Thoracic aorta (tissue), 2 donors: ENCODE measurements at regions not wholly inside any gene's neighbourhood (a gene's known extent, or its start where the extent isn't known, plus 50 kb on each side); places are given as distances from the start of the nearest gene placed in this dataset.

Source experiments
- ATAC-seq: fragments of 150-250 bp; one replicate; pipeline ENCODE4 v1.8.0; 2017; ENCODE audit warnings: low read depth; ENCODE audit not compliant: insufficient number of reproducible peaks, low FRiP score
- DNase-seq: peaks from one replicate; pipeline ENCODE4 v3.0.0-alpha.2; 2020; ENCODE audit warnings: low spot score
- H3K27ac ChIP-seq, 2 donors: fragments of 200-600 bp; sonication (generic); 1 replicate in 1 of 2; 2 replicates in 1 of 2; pipeline ENCODE4 v1.5.1; 2016; ENCODE audit warnings: mild to moderate bottlenecking in 2 of 2, moderate library complexity in 2 of 2
- H3K27me3 ChIP-seq: fragments of 200-600 bp; sonication (generic); replicated peaks from 2 replicates; pipeline ENCODE4 v1.6.0; 2016; ENCODE audit warnings: mild to moderate bottlenecking; ENCODE audit not compliant: insufficient read depth
- H3K36me3 ChIP-seq: fragments of 200-600 bp; sonication (generic); one replicate; pipeline ENCODE4 v1.5.1; 2016
- H3K4me1 ChIP-seq, 2 donors: fragments of 200-600 bp; sonication (generic); 1 replicate in 1 of 2; 2 replicates in 1 of 2; pipeline versions ENCODE4 v1.5.1 to v1.6.0; 2016; ENCODE audit warnings: low read depth in 2 of 2, mild to moderate bottlenecking in 1 of 2; ENCODE audit not compliant: control insufficient read depth in 1 of 2
- H3K4me3 ChIP-seq: fragments of 200-600 bp; sonication (generic); 2 replicates; pipeline ENCODE4 v1.5.1; 2016; ENCODE audit warnings: mild to moderate bottlenecking
- H3K9me3 ChIP-seq: fragments of 200-600 bp; sonication (generic); 2 replicates; pipeline ENCODE4 v1.5.1; 2016
- TF ChIP-seq, protein P1 (sequence below): fragments of 200-600 bp; sonication (generic); IDR thresholded peaks from one replicate; pipeline ENCODE4 v1.5.1; 2019; ENCODE audit warnings: antibody characterized with exemption

DNA sequence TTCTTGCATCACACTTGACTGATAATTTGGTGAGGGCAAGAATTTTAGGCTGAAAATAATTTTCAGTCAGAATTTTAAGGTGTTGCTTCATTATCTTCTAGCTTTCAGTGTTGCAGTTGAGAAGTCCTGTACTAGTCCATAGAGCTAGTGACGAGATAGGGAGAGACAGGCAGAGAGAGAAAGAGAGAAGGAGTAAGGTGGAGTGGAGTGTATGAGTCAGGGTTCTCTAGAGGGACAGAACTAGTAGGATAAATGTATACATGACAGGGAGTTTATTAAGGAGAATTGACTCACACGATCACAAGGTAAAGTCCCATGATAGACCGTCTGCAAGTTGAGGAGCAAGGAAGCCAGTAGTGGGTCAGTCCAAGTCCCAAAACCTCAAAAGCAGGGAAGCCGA, 127.2 kb downstream of the UTP18 start:
- no peak overlapping the region for H3K4me3 ChIP-seq
- TF ChIP-seq, protein P1, sequence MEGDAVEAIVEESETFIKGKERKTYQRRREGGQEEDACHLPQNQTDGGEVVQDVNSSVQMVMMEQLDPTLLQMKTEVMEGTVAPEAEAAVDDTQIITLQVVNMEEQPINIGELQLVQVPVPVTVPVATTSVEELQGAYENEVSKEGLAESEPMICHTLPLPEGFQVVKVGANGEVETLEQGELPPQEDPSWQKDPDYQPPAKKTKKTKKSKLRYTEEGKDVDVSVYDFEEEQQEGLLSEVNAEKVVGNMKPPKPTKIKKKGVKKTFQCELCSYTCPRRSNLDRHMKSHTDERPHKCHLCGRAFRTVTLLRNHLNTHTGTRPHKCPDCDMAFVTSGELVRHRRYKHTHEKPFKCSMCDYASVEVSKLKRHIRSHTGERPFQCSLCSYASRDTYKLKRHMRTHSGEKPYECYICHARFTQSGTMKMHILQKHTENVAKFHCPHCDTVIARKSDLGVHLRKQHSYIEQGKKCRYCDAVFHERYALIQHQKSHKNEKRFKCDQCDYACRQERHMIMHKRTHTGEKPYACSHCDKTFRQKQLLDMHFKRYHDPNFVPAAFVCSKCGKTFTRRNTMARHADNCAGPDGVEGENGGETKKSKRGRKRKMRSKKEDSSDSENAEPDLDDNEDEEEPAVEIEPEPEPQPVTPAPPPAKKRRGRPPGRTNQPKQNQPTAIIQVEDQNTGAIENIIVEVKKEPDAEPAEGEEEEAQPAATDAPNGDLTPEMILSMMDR, result no peak
- H3K27me3 ChIP-seq, result no peaks in the 10 kb centered on the region
- H3K36me3 ChIP-seq, result no peaks in the 10 kb centered on the region
- no peak for ATAC-seq
- H3K27ac ChIP-seq, result no peak overlapping the region
- no peaks in the 10 kb centered on the region for H3K9me3 ChIP-seq
- no peak for DNase-seq
- H3K4me1 ChIP-seq, result no peaks in the 10 kb centered on the region

DNA sequence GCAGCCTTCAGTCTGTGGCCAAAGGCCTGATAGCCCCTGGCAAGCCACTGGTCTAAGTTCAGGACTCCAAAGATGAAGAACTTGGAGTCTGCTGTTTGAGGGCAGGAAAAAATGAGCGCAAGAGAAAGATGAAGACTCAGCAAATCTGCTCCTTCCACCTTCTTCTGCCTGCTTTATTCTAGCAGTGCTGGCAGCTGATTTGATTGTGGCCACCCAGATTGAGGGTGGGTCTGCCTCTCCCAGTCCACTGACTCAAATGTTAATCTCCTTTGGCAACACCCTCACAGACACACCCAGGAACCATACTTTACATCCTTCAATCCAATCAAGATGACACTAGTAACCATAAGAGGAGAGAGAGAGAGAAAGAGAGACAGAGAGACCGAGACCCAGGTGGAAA, 127.6 kb downstream of the UTP18 start:
- Histone ChIP-seq H3K36me3 (no peaks in the 10 kb centered on the region), H3K4me3 (no peak overlapping the region), H3K27ac (no peak overlapping the region), H3K4me1 (no peaks in the 10 kb centered on the region), H3K27me3 (no peaks in the 10 kb centered on the region), H3K9me3 (no peaks in the 10 kb centered on the region)
- TF ChIP-seq, protein P1, result no peak
- no peak for DNase-seq
- ATAC-seq, result no peak

DNA sequence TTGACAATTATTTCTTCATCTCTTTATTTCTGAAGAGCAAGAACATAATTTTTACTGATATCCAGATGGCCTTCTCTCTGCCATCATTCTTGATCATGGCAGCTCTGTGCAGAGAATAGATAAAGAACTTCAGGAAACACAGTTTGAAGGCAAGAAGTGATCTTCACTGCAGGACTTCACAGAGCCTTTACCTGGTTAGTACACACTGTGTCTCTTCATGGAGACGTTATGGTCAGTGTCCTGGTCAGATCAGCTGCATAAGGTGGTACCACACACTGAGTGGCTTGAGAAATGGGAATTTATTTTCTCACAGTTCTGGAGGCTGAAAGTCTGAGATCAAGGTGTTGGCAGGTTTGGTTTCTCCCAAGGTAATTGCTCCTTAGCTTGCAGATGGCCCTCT, 129.5 kb downstream of the UTP18 start:
- Histone ChIP-seq H3K27ac (no peak overlapping the region), H3K9me3 (no peaks in the 10 kb centered on the region), H3K4me3 (no peak overlapping the region), H3K36me3 (no peaks in the 10 kb centered on the region), H3K4me1 (no peaks in the 10 kb centered on the region), H3K27me3 (no peaks in the 10 kb centered on the region)
- TF ChIP-seq, protein P1, result no peak
- no peak for DNase-seq
- no peak for ATAC-seq

DNA sequence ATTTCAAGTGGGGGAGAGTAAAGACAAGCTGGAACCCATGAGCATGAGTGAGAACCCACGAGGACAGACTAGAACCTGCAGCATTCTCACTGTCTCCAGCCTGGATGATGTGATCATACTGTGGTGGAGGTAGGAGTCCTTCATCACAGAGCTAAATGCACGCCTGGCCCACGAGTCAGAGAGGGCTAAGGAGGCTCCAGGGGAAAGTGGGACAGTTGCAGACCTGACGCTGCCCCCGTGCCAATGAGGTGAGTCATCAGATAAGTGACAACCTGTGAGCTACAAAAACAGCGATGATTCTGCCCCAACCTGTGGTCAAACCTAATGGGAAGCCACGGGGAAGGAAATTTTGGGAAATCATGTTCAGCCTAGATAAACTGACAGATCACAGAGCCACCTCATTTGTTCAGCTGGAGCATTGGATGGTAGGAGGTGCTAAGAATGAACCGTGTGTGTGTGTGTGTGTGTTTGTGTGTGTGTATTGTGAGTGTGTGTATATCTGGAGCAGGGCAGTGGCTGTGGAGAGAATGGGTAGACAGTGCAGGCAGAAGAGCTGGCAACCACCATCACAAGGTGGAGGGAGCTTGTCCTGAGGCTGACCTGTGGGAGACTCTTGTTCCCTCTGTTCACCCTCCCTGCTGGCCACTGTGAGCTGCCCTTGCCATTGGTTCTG, 131.8 kb downstream of the UTP18 start:
- Histone ChIP-seq H3K27me3 (no peaks in the 10 kb centered on the region), H3K4me3 (no peak overlapping the region), H3K27ac (no peak overlapping the region), H3K4me1 (no peaks in the 10 kb centered on the region), H3K9me3 (no peaks in the 10 kb centered on the region), H3K36me3 (no peaks in the 10 kb centered on the region)
- TF ChIP-seq, protein P1, result no peak
- ATAC-seq (no peak), DNase-seq (no peak)

DNA sequence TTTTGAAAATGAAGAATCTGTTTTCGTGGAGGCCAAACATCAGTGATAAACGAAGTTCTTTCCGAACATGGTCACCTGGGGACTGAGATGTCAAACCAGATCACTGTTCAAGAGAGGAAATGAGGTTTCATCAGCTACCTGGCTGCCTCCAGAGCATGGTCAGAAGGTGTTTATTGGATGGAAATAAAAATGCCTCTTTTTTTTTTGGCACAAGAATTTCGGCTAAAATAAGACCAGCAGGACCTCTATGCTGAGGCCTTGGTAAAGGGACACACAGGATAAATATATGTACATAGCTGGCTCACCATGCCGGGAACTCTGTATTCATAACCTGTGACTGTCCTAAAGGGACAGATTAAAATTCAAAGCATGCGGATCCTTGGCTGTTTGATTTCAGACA, 135.3 kb downstream of the UTP18 start:
- no peaks in the 10 kb centered on the region for H3K9me3 ChIP-seq
- no peak for DNase-seq
- no peak overlapping the region for H3K4me3 ChIP-seq
- ATAC-seq, result no peak
- H3K27ac ChIP-seq, result no peak overlapping the region
- TF ChIP-seq, protein P1, result no peak
- H3K36me3 ChIP-seq, result no peaks in the 10 kb centered on the region
- no peaks in the 10 kb centered on the region for H3K27me3 ChIP-seq
- no peaks in the 10 kb centered on the region for H3K4me1 ChIP-seq
